DOHH2 (cell line): ENCODE measurements at regions not wholly inside any gene's neighbourhood (a gene's known extent, or its start where the extent isn't known, plus 50 kb on each side); places are given as distances from the start of the nearest gene placed in this dataset.

Source experiments
- H3F3A ChIP-seq: fragments of 200-600 bp; sonication (generic), shearing (Covaris generic); 2 replicates; pipeline ENCODE4 v1.6.0; 2016; ENCODE audit warnings: antibody characterized with exemption, mild to moderate bottlenecking; ENCODE audit not compliant: control insufficient read depth, insufficient read depth
- H3K27ac ChIP-seq: fragments of 200-600 bp; sonication (generic); 2 replicates; pipeline ENCODE4 v1.5.1; 2014; ENCODE audit warnings: low read depth, mild to moderate bottlenecking, low read length, moderate library complexity
- H3K27me3 ChIP-seq: fragments of 200-600 bp; sonication (generic); 2 replicates; pipeline ENCODE4 v1.6.1; 2014; ENCODE audit warnings: mild to moderate bottlenecking, low read length, mixed read lengths; ENCODE audit not compliant: control insufficient read depth
- H3K36me3 ChIP-seq: fragments of 200-600 bp; sonication (generic); 2 replicates; pipeline ENCODE4 v1.6.1; 2014; ENCODE audit warnings: mild to moderate bottlenecking, low read length, moderate library complexity, mixed read lengths; ENCODE audit not compliant: control insufficient read depth
- H3K4me1 ChIP-seq: fragments of 200-600 bp; sonication (generic); 2 replicates; pipeline ENCODE4 v1.6.1; 2014; ENCODE audit warnings: mild to moderate bottlenecking, low read length, mixed read lengths; ENCODE audit not compliant: control insufficient read depth
- H3K4me2 ChIP-seq: fragments of 200-600 bp; sonication (generic); 2 replicates; pipeline ENCODE4 v1.6.0; 2014; ENCODE audit warnings: mild to moderate bottlenecking, low read length, moderate library complexity
- H3K4me3 ChIP-seq: fragments of 200-600 bp; sonication (generic); 2 replicates; pipeline ENCODE4 v1.5.1; 2014; ENCODE audit warnings: mild to moderate bottlenecking, low read length, mixed read lengths
- H3K79me2 ChIP-seq: fragments of 200-600 bp; sonication (generic); 2 replicates; pipeline ENCODE4 v1.6.1; 2014; ENCODE audit warnings: mild to moderate bottlenecking, low read length, mixed read lengths; ENCODE audit not compliant: control insufficient read depth
- H3K9me2 ChIP-seq: fragments of 200-600 bp; sonication (generic); replicated peaks from 2 replicates; pipeline ENCODE4 v1.6.1; 2014; ENCODE audit warnings: mild to moderate bottlenecking, low read length, mixed read lengths; ENCODE audit not compliant: control insufficient read depth
- H3K9me3 ChIP-seq: fragments of 200-600 bp; sonication (generic); 2 replicates; pipeline ENCODE4 v1.6.1; 2014; ENCODE audit warnings: antibody characterized with exemption, low read length, mixed read lengths; ENCODE audit not compliant: control insufficient read depth, insufficient read depth
- H4K20me1 ChIP-seq: fragments of 200-600 bp; sonication (generic); 2 replicates; pipeline ENCODE4 v1.6.0; 2014; ENCODE audit warnings: low read depth, mild to moderate bottlenecking, antibody characterized with exemption, low read length, moderate library complexity; ENCODE audit not compliant: control insufficient read depth, insufficient read depth
- EZH2phosphoT487 ChIP-seq: fragments of 200-600 bp; sonication (generic); IDR thresholded peaks from 2 replicates; pipeline ENCODE4 v1.6.1; 2017; ENCODE audit warnings: borderline replicate concordance, mild to moderate bottlenecking, antibody characterized with exemption, low read length, moderate library complexity, mixed read lengths
- TF ChIP-seq, protein P1 (sequence below): fragments of 200-600 bp; sonication (generic); IDR thresholded peaks from one replicate; pipeline ENCODE4 v1.5.1; 2014; ENCODE audit warnings: antibody characterized with exemption, mild to moderate bottlenecking, low read depth, low read length; ENCODE audit not compliant: poor library complexity, severe bottlenecking

DNA sequence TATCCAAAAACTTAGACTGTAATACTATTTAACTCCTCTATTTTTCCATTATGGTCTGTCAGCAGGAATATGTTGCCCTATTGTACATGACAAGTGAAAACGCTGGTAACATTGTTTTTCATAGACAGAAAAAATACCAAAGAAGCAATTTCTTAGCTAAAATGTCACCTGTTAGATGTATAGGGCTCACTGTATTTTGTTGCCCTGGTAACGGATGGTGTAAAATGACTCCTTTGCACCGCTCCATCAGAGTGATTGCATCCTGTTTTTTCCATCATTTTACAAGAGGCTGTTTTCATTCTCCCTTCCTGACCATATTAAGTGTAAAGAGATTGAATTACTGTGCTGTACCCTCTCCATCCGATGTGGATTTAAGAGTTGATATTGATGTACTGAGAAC lies 460.1 kb upstream of the TLE4 start:
- no peaks in the 10 kb centered on the region for H3K9me2 ChIP-seq
- H3K9me3 ChIP-seq, result no peaks in the 10 kb centered on the region; the same call in 1 of the 2 replicates
- H4K20me1 ChIP-seq, result no peaks in the 10 kb centered on the region
- H3K27me3 ChIP-seq, result no peaks in the 10 kb centered on the region
- H3K4me2 ChIP-seq, result no peak overlapping the region
- no peaks in the 10 kb centered on the region for H3K4me1 ChIP-seq
- H3F3A ChIP-seq, result no peaks in the 10 kb centered on the region
- no peaks in the 10 kb centered on the region for H3K79me2 ChIP-seq
- H3K27ac ChIP-seq, result no peak overlapping the region
- no peaks in the 10 kb centered on the region for H3K36me3 ChIP-seq
- no peak for TF ChIP-seq EZH2phosphoT487
- TF ChIP-seq, protein P1, sequence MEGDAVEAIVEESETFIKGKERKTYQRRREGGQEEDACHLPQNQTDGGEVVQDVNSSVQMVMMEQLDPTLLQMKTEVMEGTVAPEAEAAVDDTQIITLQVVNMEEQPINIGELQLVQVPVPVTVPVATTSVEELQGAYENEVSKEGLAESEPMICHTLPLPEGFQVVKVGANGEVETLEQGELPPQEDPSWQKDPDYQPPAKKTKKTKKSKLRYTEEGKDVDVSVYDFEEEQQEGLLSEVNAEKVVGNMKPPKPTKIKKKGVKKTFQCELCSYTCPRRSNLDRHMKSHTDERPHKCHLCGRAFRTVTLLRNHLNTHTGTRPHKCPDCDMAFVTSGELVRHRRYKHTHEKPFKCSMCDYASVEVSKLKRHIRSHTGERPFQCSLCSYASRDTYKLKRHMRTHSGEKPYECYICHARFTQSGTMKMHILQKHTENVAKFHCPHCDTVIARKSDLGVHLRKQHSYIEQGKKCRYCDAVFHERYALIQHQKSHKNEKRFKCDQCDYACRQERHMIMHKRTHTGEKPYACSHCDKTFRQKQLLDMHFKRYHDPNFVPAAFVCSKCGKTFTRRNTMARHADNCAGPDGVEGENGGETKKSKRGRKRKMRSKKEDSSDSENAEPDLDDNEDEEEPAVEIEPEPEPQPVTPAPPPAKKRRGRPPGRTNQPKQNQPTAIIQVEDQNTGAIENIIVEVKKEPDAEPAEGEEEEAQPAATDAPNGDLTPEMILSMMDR, result no peak
- no peak overlapping the region for H3K4me3 ChIP-seq

DNA sequence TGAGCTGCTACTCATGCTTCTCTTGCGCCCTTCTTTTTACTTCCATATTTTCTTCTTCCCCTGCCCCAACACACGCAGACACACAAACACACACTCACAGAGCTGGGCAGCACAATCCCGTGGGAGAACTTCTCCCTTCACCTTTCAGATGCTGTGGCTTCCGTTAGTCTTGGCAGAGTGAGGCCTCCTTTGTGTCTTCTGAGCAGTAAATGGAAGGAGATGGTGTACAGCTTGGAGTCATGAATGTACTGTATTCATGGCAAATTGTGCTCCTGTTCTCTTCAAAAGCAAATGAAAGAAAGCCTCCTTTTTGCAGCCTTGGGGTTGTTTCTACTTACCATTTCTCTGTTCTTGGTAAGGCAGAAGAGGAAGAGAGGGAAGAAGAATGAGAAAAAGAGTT lies 456.6 kb upstream of the TLE4 start:
- Histone ChIP-seq H3K9me3 (no peaks in the 10 kb centered on the region), H3K4me1 (no peaks in the 10 kb centered on the region), H3K4me2 (no peak overlapping the region), H3K27ac (no peak overlapping the region), H3K36me3 (no peaks in the 10 kb centered on the region), H3K4me3 (no peak overlapping the region), H4K20me1 (no peaks in the 10 kb centered on the region), H3K27me3 (no peaks in the 10 kb centered on the region), H3K79me2 (no peaks in the 10 kb centered on the region), H3K9me2 (no peaks in the 10 kb centered on the region), H3F3A (no peaks in the 10 kb centered on the region)
- TF ChIP-seq EZH2phosphoT487, result no peak
- TF ChIP-seq, protein P1, result no peak

DNA sequence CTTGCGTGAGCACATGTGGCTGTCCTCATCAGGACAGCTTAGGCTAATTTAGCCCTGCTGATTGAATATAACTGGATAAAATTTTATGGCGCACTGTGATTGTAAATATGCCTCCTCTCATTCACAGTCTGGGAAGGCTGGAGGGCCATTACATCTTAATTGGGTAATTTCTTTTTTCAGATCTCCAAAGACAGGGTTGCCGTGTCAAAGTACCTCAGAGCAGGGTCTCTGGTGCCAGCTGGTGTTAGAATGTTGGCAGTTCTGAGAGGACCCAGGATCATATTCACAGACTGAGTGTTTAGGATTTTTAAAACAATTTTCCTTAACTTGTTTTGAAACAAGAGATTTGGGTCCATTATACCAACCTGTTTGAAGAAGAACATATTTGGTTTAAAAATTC lies 455.7 kb upstream of the TLE4 start:
- no peaks in the 10 kb centered on the region for H3K27me3 ChIP-seq
- H4K20me1 ChIP-seq, result no peaks in the 10 kb centered on the region
- H3K27ac ChIP-seq, result no peak overlapping the region
- H3K4me1 ChIP-seq, result no peaks in the 10 kb centered on the region
- H3K9me3 ChIP-seq, result no peaks in the 10 kb centered on the region
- TF ChIP-seq, protein P1, result no peak
- TF ChIP-seq EZH2phosphoT487, result no peak
- no peaks in the 10 kb centered on the region for H3K79me2 ChIP-seq
- no peak overlapping the region for H3K4me2 ChIP-seq
- no peaks in the 10 kb centered on the region for H3K36me3 ChIP-seq
- no peaks in the 10 kb centered on the region for H3F3A ChIP-seq
- H3K9me2 ChIP-seq, result no peaks in the 10 kb centered on the region
- no peak overlapping the region for H3K4me3 ChIP-seq

DNA sequence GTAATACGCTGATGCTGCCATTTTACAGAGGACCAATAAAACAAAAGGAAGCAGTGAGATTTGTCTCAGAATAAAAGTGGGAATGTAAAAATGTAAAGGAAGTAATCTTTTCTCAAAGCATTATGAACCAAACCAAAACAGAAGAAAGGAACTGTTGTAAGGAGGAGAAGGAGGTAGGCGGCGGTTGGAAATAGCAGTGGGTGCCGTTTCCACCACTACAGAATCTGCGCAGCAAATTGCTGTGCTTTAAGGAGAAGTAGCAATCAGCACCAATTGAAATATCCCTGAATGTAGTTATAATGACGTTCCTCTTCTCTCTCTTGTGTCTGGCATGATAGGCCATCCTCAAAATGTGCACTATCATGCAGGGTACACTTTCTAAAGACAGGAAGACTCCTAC lies 455.1 kb upstream of the TLE4 start:
- H3K27ac ChIP-seq, result no peak overlapping the region
- no peaks in the 10 kb centered on the region for H3K79me2 ChIP-seq
- TF ChIP-seq, protein P1, result no peak
- no peak for TF ChIP-seq EZH2phosphoT487
- no peaks in the 10 kb centered on the region for H3K4me1 ChIP-seq
- H3K36me3 ChIP-seq, result no peaks in the 10 kb centered on the region
- H3K27me3 ChIP-seq, result no peaks in the 10 kb centered on the region
- H3K4me3 ChIP-seq, result no peak overlapping the region
- no peaks in the 10 kb centered on the region for H3K9me3 ChIP-seq
- H4K20me1 ChIP-seq, result no peaks in the 10 kb centered on the region
- no peaks in the 10 kb centered on the region for H3F3A ChIP-seq
- no peaks in the 10 kb centered on the region for H3K9me2 ChIP-seq
- no peak overlapping the region for H3K4me2 ChIP-seq
